ENCODE measurements at regions not wholly inside any gene's neighbourhood (a gene's known extent, or its start where the extent isn't known, plus 50 kb on each side); places are given as distances from the start of the nearest gene placed in this dataset.
A peak's percentile ranks its signal among the peaks of the same experiment; 100 is the strongest.

DNA sequence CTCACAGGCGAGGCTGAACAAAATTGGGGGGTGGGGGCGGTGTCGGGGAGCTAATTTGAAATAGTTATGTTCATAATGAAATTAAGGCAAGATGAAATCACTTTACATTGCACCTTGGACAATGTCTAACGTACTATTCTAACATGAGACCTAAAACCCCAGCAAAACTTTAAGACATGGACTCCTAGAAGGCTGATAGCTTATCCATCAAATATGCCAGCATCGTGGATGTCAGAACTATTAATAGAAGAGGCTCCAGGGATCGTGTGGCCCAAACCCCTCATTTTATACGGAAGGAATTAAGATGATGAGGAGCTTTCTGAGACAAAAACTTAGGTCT is 279.6 kb downstream of the SOX9 start:
- WGBS, 2 donors = 82 to 86% methylated on average over 7 of the region's 7 CpGs
- Histone ChIP-seq H3K4me3 (no peak overlapping the region), H3K36me3 (ENCODE audit: control insufficient read depth in 4 of 4, insufficient read depth in 4 of 4, low read length in 4 of 4) (no peaks in the 10 kb centered on the region), H3K4me1 (ENCODE audit: control insufficient read depth in 5 of 5, insufficient read depth in 5 of 5, low read length in 5 of 5) (no peaks in the 10 kb centered on the region), H3K9me3 (ENCODE audit: control insufficient read depth in 4 of 4, insufficient read depth in 3 of 4, low read length in 3 of 4) (peaks cover 0 to 2% (median 0%) of the 10 kb centered on the region in 4 donors), H3K9ac (ENCODE audit: insufficient read depth in 1 of 2, low read length in 2 of 2) (no peak overlapping the region), H3K27ac (ENCODE audit: low read depth in 1 of 2, low read length in 1 of 2) (no peak overlapping the region), H3K27me3 (ENCODE audit: control insufficient read depth in 3 of 3, insufficient read depth in 3 of 3, low read length in 2 of 3) (no peaks in the 10 kb centered on the region)
- ATAC-seq (ENCODE audit: insufficient read depth, low FRiP score) = no peak
- DNase-seq = no peak
- TF ChIP-seq, protein P1, sequence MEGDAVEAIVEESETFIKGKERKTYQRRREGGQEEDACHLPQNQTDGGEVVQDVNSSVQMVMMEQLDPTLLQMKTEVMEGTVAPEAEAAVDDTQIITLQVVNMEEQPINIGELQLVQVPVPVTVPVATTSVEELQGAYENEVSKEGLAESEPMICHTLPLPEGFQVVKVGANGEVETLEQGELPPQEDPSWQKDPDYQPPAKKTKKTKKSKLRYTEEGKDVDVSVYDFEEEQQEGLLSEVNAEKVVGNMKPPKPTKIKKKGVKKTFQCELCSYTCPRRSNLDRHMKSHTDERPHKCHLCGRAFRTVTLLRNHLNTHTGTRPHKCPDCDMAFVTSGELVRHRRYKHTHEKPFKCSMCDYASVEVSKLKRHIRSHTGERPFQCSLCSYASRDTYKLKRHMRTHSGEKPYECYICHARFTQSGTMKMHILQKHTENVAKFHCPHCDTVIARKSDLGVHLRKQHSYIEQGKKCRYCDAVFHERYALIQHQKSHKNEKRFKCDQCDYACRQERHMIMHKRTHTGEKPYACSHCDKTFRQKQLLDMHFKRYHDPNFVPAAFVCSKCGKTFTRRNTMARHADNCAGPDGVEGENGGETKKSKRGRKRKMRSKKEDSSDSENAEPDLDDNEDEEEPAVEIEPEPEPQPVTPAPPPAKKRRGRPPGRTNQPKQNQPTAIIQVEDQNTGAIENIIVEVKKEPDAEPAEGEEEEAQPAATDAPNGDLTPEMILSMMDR (IDR thresholded peaks at IDR 0.05; ENCODE audit: control extremely low read depth, extremely low read depth) = no peak

DNA sequence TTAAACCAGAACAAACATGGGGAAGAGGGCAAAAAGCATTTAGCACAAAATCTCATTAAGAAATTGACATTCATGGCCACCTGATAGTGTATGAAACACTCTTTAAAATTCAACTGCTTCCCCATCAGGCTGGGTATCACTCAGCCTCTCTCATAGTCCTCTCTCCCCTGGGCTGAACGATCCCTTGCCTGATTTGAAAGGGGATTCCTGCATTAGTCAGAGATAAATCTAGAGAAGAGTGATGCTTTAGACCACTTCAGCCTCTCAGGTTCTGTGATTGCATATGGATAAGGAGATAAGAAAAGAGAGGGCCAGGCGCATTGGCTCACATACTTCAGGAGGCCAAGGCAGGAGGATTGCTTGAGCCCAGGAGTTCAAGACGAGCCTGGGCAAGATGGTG is 280.0 kb downstream of the SOX9 start:
- no peak for ATAC-seq (ENCODE audit: insufficient read depth, low FRiP score)
- no peaks in the 10 kb centered on the region for H3K36me3 ChIP-seq (ENCODE audit: control insufficient read depth in 4 of 4, insufficient read depth in 4 of 4, low read length in 4 of 4)
- H3K9ac ChIP-seq (ENCODE audit: insufficient read depth in 1 of 2, low read length in 2 of 2) = no peak overlapping the region
- 73 to 78% methylated on average over 3 of the region's 3 CpGs for WGBS, 2 donors
- DNase-seq = no peak
- H3K27ac ChIP-seq (ENCODE audit: low read depth in 1 of 2, low read length in 1 of 2) = no peak overlapping the region
- H3K4me1 ChIP-seq (ENCODE audit: control insufficient read depth in 5 of 5, insufficient read depth in 5 of 5, low read length in 5 of 5) = no peaks in the 10 kb centered on the region
- no peaks in the 10 kb centered on the region for H3K27me3 ChIP-seq (ENCODE audit: control insufficient read depth in 3 of 3, insufficient read depth in 3 of 3, low read length in 2 of 3)
- no peak overlapping the region for H3K4me3 ChIP-seq
- peaks cover 0 to 2% (median 0%) of the 10 kb centered on the region in 4 donors for H3K9me3 ChIP-seq (ENCODE audit: control insufficient read depth in 4 of 4, insufficient read depth in 3 of 4, low read length in 3 of 4)
- TF ChIP-seq, protein P1 (IDR thresholded peaks at IDR 0.05; ENCODE audit: control extremely low read depth, extremely low read depth) = no peak

DNA sequence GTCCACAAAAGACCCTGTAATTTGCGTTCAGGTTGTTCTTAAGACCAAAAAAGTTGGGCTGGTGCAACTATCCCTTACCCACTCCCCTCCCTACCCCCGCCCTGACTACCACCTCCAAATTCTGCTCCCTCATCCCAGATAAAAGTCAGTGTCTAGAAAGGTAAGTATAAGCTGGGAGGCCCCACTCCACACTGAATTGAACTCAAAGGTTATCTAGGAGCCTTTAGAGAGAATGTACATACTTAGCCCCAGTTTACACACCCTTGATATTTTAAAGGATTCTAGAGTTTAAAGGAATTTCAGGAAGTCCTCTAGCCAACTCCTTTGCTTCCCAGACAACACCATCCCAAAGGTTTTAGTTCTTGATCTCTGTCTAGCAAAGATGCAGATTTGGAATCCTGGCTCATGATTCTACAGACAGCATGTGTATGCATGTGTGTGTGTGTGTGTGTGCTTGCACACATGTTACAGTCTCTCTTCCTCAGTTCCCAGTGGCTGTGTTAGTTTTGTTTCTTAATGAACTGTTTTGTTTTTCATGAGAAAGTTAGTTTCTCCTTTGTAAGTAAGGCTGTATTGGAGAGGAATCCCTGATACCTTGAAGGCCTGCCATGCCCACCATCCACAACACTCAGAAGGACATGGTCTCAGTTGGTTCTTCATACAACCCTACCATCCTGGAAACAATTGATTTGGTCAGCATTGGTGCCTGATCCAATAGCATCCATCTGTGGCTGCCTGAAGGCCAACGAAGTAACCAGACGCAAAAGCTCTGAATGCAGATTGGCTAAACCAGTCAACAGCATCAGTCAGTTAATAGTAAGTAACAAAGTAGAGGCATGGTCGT is 281.3 kb downstream of the SOX9 start:
- Histone ChIP-seq H3K36me3 (ENCODE audit: control insufficient read depth in 4 of 4, insufficient read depth in 4 of 4, low read length in 4 of 4) (no peaks in the 10 kb centered on the region), H3K4me1 (ENCODE audit: control insufficient read depth in 5 of 5, insufficient read depth in 5 of 5, low read length in 5 of 5) (peaks cover 0 to 2% (median 0%) of the 10 kb centered on the region in 5 donors), H3K27me3 (ENCODE audit: control insufficient read depth in 3 of 3, insufficient read depth in 3 of 3, low read length in 2 of 3) (no peaks in the 10 kb centered on the region), H3K9ac (ENCODE audit: insufficient read depth in 1 of 2, low read length in 2 of 2) (no peak overlapping the region), H3K9me3 (ENCODE audit: control insufficient read depth in 4 of 4, insufficient read depth in 3 of 4, low read length in 3 of 4) (peaks cover 0 to 2% (median 0%) of the 10 kb centered on the region in 4 donors), H3K27ac (ENCODE audit: low read depth in 1 of 2, low read length in 1 of 2) (no peak overlapping the region), H3K4me3 (no peak overlapping the region)
- DNase-seq = peak in 1 of 3 donors; percentile 49
- TF ChIP-seq, protein P1 (IDR thresholded peaks at IDR 0.05; ENCODE audit: control extremely low read depth, extremely low read depth) = no peak
- ATAC-seq (ENCODE audit: insufficient read depth, low FRiP score) = no peak
- 83 to 84% methylated on average over 5 of the region's 5 CpGs for WGBS, 2 donors
